Left hindlimb (tissue), 1 donor: ENCODE measurements at regions not wholly inside any gene's neighbourhood (a gene's known extent, or its start where the extent isn't known, plus 50 kb on each side); places are given as distances from the start of the nearest gene placed in this dataset.

Experiments used
- DNase-seq: peaks from one replicate; pipeline ENCODE4 v3.0.0-alpha.2; 2018

- no peak for DNase-seq
Measured at GRCh38 chr16:47967374-47967773, 188.4 kb downstream of the ABCC12 start.

DNA sequence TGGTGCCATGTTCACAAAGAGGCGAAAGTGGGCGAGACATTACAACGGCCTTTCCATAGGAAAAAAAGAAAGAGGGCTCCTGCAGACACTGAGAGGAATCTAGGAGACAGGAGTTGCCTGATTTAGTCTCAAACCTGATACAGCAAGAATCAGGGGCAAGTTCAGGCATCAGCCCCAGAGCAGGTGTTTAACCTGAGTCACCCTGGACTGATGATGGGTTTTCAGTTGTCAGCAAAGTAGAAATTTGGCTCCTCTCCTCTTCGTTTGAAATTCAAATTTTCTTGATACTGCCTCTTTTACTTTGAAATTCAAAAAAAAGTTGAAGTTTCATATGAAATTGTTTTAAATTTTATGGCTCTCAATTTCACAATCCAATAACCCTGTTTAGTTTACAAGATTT lies 189.5 kb downstream of the ABCC12 start:
- DNase-seq = no peak

DNA sequence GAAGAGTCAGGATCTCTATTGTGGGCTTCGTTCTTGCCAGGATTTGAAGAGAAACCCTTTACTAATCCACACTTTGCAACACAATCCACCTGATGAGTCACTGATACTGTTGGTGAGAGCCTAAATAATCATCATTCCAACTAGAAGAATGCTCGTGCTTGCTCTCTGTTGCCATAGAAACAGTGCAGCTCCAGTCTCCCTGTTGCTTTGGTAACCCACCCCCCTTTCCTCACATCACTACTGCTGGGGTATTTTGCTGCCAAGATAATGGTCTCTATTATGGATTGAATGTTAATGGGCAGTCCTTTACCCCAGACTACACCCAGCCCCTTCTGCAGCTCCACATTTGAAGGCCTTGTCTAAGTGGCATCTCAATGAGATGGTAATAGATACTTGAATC lies 190.4 kb downstream of the ABCC12 start:
- no peak for DNase-seq

DNA sequence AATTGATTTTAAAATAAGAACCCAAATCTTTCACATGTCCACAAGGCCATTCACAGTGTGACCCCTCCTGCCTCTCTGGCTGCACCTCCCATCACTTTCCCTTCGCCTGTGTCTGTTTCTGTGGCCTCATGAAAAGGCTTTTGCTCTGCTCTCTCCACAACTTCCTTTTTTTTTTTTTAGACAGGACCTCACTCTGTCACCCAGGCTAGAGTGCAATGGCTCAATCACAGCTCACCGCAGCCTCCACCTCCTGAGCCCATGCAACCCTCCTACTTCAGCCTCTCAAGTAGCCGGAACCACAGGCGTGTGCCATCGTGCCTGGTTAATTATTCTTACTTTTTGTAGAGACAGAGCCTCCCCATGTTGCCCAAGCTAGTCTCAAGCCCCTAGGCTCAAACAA lies 197.1 kb downstream of the ABCC12 start:
- no peak for DNase-seq

GRCh38 chr16:47956916-47957315 lies 198.9 kb downstream of the ABCC12 start:
- no peak for DNase-seq

DNA sequence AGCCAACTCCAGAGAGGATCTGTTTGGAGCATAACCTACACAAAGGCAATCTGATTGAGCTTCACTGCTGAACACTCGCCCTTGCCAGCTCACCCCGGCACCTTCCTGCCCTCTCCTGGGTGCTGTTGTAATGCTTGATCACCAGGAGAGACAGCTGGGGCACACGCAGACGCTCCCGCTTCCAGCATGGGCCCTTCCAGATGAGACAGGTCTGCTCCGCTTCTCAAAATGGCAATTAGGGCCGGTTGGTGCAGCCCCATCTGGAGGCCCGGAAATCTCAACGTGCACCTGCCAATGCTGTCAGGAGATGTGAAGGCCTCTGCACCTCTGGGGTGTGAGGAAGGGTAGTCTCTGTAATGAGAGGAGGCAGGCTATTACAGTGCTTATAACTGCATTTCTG lies 206.1 kb downstream of the ABCC12 start:
- DNase-seq = no peak

DNA sequence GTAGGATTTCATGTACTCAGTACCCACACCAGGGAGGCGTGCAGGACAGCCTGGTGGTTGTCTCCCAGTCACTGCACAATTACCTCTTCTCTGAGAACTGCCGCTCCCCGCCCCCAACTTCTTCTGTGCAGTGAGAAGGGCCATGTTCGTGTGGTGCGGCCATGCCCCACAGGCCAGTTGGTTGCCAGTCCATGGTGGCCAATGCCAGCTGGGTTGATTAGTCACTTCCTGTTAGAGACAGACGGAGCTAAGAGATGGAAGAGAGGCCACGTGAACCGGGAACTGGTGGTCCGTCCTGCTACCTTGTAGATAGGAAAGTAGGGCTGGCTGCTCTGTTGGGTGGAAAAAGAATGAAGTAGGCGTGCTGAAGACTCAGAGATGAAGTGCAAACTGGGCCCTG lies 206.5 kb downstream of the ABCC12 start:
- DNase-seq = no peak

DNA sequence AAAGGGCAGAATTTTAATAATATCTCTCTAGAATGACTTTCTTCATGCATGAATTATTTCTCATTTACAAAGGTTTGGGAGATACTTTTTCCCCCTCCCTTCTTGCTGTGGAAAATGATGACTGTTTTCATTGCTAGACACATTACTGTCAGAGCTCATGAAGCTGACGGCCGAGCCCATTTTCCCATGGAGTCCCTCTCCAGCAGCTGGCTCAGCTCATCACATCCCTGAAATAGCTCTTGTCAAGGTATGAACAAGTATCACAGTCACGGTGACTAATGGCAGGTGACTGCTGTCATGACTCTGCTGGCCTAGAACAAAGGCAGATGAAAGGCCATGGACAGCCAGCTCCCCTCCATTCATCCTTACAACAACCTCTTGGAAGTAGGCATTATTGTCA lies 208.1 kb downstream of the ABCC12 start:
- DNase-seq = no peak

DNA sequence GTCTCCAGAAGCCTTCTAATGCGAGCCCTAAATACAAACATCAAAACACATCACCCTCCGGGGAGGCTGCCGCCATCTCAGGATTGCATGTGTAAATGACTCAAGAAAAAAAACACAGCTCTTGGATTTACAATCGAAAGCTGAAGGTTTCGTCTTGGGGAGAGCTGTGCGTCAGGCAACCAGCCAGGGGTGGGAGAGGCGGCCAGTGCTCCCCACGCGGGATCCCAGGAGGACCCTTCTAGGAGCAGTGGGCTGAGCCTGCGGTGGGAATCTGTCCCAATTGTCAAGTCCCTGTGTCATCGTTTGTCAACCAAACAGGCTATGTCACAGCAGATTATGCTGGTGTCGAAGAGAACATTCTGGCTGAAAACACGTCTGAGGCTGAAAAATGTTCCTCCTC lies 209.7 kb downstream of the ABCC12 start:
- DNase-seq = no peak

DNA sequence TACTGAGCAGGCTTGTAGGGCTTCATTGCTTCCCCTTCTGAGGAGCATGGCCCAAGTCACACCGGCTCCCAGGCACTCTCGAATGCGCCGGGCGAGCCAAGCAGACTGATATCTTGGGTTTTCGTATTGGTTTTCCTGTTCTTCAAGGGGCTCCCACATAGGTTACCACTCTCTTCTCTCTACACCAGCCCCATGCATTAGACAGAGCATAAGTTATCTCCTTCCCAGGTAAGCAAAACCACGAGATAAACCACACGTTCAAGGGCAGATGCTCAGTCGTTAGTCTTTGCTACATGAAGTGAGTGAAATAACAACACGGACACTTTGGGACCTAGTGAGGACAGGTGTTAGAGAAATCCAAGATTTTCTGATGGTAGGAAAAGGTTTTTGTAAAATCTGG lies 211.2 kb downstream of the ABCC12 start:
- DNase-seq = no peak

DNA sequence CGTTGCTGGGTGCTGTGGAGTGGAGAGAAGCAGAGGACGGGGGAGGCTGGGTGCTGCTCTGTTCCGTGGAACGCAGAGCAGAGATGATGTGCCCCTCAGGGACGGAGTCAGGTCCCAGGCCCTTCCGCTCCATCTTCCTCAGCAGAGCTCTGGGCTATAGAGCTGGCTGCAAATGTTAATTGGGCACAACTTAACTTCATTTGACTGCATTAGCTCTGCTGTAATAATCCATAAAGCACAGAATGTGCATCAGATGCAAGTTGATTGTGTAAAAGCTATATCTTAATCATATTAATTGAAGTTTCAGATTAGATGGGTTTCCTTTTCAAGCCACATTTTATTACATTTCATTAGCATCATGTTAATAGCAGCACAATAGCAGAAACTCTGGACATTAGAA lies 212.6 kb downstream of the ABCC12 start:
- DNase-seq = no peak

DNA sequence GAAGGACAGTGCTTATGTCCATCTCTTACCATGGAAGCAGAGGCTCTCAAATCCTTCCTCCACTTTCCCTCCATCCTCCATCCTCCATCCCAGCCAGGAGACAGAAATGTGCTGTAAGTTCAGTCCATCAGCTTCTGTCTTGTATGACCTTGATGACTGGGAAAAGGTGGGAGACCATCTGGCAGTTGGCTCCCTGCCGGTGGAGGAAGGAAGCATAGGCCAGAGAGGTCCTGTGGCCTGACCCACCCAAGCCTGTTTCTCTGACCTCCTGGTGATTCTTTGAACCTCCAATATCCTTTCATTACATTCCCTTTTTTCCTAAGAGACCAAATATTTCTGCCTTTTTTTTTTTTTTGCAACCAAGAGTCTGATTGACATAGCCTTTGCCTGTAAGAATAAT lies 215.3 kb downstream of the ABCC12 start:
- no peak for DNase-seq

DNA sequence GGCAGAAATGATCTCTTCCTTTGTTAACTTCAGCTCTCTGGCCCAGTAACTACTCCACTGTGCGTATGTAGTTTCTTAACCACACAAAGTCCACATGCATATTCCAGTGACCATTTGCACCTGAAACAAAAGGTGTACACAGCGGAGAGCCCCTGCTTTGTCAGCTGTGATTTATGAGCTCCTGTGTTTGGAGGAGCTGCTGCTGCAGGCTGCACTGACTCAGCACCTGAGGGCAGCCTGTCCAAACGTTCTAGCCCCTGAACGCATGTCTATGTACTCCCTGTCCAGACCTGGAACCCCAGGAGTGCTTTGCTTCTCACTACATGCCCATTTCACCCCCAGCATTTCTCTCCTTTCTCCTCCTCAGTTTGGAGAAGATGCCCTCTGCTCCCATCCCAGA lies 216.1 kb downstream of the ABCC12 start:
- DNase-seq = no peak

GRCh38 chr16:47938272-47938671 lies 217.5 kb downstream of the ABCC12 start:
- no peak for DNase-seq

DNA sequence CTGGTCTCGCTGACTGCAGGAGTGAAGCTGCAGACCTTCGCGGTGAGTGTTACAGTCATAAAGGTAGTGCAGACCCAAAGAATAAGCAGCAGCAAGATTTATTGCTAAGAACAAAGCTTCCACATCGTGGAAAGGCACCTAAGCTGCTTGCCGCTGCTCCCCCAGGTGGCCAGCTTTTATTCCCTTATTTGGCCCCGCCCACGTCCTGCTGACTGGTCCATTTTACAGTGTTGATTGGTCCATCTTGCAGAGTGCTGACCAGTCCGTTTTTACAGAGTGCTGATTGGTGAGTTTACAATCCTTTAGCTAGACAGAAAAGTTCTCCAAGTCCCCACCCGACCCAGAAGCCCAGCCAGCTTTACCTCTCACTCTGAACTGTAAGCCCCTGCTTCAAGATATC lies 227.8 kb downstream of the ABCC12 start:
- DNase-seq = no peak

DNA sequence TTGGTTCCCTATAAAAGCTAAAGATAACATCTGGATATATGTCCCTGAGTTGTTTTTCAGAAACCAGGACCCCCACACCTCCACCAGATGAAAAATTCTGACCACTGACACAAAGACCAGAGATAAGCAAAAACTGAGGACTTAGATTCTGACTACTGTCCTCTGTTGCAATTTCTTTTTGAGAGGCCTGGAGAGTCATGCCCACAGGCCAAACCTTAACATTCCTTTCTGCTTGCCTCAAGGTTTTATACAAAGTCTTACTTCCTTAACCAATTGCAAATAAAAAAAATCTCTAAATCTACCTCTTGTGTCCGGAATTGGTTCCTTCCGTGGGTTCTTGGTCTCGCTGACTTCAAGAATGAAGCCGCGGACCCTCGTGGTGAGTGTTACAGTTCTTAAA lies 228.5 kb downstream of the ABCC12 start:
- DNase-seq = no peak

GRCh38 chr16:47925811-47926460 lies 229.9 kb downstream of the ABCC12 start:
- no peak for DNase-seq

DNA sequence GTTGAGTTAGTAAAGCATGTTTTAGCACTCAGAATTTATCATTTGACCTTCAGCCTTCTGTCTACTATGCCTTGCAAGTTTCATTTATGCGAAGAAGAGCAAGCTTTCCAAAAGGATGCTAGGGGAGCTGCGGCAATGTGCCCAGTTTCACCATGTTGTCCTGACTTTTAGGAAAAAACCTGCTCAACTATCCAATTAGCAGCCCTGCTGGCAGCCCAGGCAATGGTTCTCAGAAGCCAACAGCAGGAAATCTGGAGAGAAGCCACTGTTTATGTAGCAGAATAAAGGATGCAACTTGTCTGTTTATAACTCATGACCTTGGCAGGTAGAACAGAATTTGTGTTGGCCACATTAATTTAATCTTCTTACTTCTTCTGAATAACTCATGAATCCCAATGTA lies 230.8 kb downstream of the ABCC12 start:
- DNase-seq = no peak

GRCh38 chr16:47921535-47921934 lies 234.3 kb downstream of the ABCC12 start:
- no peak for DNase-seq

DNA sequence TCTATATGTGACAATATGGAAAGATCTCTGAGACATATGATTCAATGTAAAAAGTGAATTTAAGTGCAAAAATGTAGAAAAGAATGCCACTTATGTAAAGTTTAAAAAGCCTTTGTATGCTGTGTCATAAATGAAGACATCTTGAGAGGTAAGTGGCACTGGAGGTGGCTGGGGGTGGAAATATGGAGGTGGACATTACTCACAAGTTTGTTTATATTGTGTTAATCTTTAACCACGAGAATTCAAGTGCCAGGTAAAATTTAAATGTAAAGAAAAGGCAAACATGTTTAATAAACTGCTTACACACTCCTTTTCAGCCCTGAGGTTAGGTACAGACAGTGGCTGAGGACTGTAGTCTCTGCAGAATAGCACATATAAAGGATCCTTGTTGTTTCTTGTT lies 235.1 kb downstream of the ABCC12 start:
- no peak for DNase-seq

DNA sequence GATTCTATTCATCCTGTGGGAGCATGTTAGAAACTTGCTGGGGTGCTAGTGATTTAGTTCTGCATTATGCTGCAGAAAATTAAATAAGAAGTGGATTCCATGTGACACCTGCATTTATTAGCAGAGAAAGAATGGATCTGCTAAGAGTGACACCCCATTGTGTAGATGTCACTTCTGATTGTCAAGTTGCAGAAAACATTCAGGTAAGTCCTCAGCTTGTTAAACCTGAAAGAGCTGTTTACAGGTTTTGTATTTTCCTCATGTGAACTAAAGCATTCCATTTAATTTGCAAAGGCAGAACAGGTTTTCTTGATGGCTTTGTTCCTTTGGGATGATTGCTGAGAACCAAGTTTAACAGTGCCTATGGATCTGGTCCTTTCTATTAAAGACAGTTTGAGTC lies 238.7 kb downstream of the ABCC12 start:
- DNase-seq = no peak

DNA sequence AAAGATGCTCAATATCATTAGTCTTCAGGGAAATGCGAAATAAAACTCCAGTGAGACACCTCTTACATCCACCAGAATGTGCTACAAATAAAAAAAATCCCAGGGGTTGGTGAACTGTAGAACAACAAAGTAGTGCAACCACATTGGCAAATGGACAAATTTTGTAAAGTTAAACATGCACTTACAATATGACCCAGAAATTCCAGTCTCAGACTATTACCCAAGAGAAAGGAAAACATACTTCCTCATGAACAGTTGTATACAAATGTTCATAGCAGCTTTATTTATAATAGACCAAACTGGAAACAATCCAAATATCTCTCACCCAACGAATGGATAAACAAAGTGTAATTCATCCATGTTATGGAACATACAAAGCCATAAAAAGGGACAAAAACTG lies 239.5 kb downstream of the ABCC12 start:
- DNase-seq = no peak

- no peak for DNase-seq
Measured at GRCh38 chr16:47907109-47907508, 248.7 kb downstream of the ABCC12 start.

- no peak for DNase-seq
Measured at GRCh38 chr16:47905771-47906170, 250.0 kb downstream of the ABCC12 start.

DNA sequence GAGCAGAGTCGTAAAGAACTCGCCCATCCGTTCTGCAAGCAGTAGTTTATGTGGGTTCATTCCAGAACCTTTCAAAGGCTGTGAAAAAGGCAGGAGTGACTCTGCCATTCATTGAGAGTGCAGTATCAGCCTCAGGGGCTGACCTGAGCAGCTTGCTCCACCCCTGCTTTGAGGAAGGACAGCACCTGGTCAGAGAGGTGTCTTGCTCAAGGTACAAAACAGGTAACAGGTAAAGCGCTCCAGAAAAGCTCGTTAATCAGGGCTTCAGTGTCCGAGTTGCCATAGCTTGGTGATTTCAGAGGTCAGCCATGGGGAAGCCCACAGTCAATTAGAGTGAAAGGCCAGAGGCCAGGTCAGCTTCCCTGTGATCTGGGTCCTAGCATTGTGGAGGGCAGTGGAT lies 251.1 kb downstream of the ABCC12 start:
- no peak for DNase-seq

DNA sequence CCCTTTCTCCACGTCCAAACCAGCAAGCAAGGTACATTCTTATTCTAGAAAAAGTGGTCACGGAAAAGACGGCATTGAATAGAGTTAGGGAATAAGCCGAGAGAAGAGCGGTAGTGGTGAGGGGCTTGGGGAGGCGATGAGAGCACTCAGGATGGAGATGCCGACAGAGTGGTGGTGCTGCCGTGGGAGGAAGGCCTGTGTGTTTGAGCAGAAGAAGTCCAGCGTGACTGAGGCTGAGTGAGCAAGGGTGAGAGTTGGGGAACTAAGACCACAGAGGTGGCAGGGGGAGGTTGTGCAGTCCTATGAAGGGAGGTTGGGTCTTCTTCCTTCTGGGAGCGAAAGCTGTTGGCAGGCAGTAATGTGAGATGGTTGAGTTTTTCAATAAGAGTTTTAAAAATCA lies 252.3 kb downstream of the ABCC12 start:
- no peak for DNase-seq
